K562 (cell line): ENCODE measurements at regions not wholly inside any gene's neighbourhood (a gene's known extent, or its start where the extent isn't known, plus 50 kb on each side); places are given as distances from the start of the nearest gene placed in this dataset.

Experiments used
- ATAC-seq: fragments of 200-7000 bp; cut with Tn5 transposase; 3 replicates; pipeline ENCODE4 v1.9.1; 2020; ENCODE audit warnings: moderate library complexity
- BruUV-seq: library from RNA; stranded (reverse); fragments of 400-500 nt; replicated peaks from 2 replicates; lab custom pipeline; 2021; lab: Mats Ljungman, UMichigan
- CTCF ChIA-PET: fragments of 300-600 bp; formaldehyde crosslinking; extraction: SDS; loops from one replicate; lab custom pipeline; 2021; ENCODE audit warnings: low intra/inter-chr PET ratio; lab: Yijun Ruan, JAX
- POLR2A ChIA-PET: fragments of 300-600, 350-650 bp; sonication (Branson Sonifier 250); formaldehyde crosslinking; extraction: SDS; loops from one replicate; lab custom pipeline; 2021; ENCODE audit warnings: antibody characterized with exemption, inconsistent platforms; lab: Yijun Ruan, JAX
- DNase-seq, 4 experiments: peaks; one replicate each; pipeline versions ENCODE4 v3.0.0 to v3.0.0-alpha.2; 2011 to 2018; ENCODE audit warnings: low spot score in 3 of 4, mixed read lengths in 3 of 4; ENCODE audit errors: extremely low read depth in 1 of 4
- FAIRE-seq: peaks from 2 replicates; lab custom pipeline; 2011; peaks lifted over from hg19 to GRCh38; lab: Jason Lieb, UNC
- H2AFZ ChIP-seq: 2 replicates; pipeline ENCODE4 v1.6.0; 2011; ENCODE audit warnings: low read depth, low read length, control low read depth, inconsistent platforms
- H3K27ac ChIP-seq: fragments of 200-600 bp; 3 replicates; pipeline ENCODE4 v1.8.0; 2011; ENCODE audit warnings: low read depth, mild to moderate bottlenecking, control low read depth, inconsistent platforms, low read length, moderate library complexity, mixed read lengths; ENCODE audit errors: extremely low read depth
- H3K27me3 ChIP-seq, 2 experiments: fragments of 300-600 bp in 1 of 2; 2 replicates in 1 of 2; 3 replicates in 1 of 2; pipeline versions ENCODE4 v1.6.0 to v1.8.0; 2011; ENCODE audit warnings: inconsistent platforms in 2 of 2, low read length in 2 of 2, mild to moderate bottlenecking in 1 of 2, mixed read lengths in 1 of 2, moderate library complexity in 1 of 2; ENCODE audit not compliant: control insufficient read depth in 2 of 2, insufficient read depth in 2 of 2
- H3K36me3 ChIP-seq: fragments of 300-600 bp; 3 replicates; pipeline ENCODE4 v1.8.0; 2011; ENCODE audit warnings: mild to moderate bottlenecking, low read length, inconsistent platforms; ENCODE audit not compliant: control insufficient read depth, insufficient read depth
- H3K4me1 ChIP-seq, 2 experiments: fragments of 200-600 bp in 1 of 2; replicated peaks in 1 of 2; 2 replicates in 1 of 2; 3 replicates in 1 of 2; pipeline versions ENCODE4 v1.5.1 to v1.8.0; 2011; ENCODE audit warnings: inconsistent platforms in 2 of 2, low read length in 2 of 2, mild to moderate bottlenecking in 1 of 2, mixed read lengths in 1 of 2, moderate library complexity in 1 of 2; ENCODE audit not compliant: control insufficient read depth in 2 of 2, insufficient read depth in 2 of 2
- H3K4me2 ChIP-seq: 2 replicates; pipeline ENCODE4 v1.6.1; 2011; ENCODE audit warnings: low read length, control low read depth, inconsistent platforms, mixed read lengths; ENCODE audit not compliant: insufficient read depth
- H3K4me3 ChIP-seq: fragments of 200-600 bp; sonication (generic), shearing (Covaris generic); 2 replicates; pipeline ENCODE4 v1.5.1; 2016; ENCODE audit warnings: control low read depth, inconsistent platforms
- H3K79me2 ChIP-seq: fragments of 200-600 bp; 3 replicates; pipeline ENCODE4 v1.8.0; 2011; ENCODE audit warnings: low read length, inconsistent platforms; ENCODE audit not compliant: control insufficient read depth, insufficient read depth
- H3K9ac ChIP-seq, 2 experiments: 2 replicates each; pipeline versions ENCODE4 v1.6.0 to v1.6.1; 2011; ENCODE audit warnings: low read depth in 2 of 2, low read length in 2 of 2, control low read depth in 1 of 2, inconsistent platforms in 1 of 2, mild to moderate bottlenecking in 1 of 2, mixed read lengths in 1 of 2; ENCODE audit not compliant: insufficient read depth in 1 of 2
- H3K9me1 ChIP-seq: one replicate; pipeline ENCODE4 v1.6.0; 2011; ENCODE audit warnings: inconsistent platforms, mild to moderate bottlenecking, low read length, moderate library complexity; ENCODE audit not compliant: control insufficient read depth, insufficient read depth
- H3K9me3 ChIP-seq: replicated peaks from 2 replicates; pipeline ENCODE4 v1.5.1; 2011; ENCODE audit warnings: low read depth, low read length, inconsistent platforms; ENCODE audit not compliant: control insufficient read depth, insufficient read depth
- H4K20me1 ChIP-seq: replicated peaks from 2 replicates; pipeline ENCODE4 v1.6.1; 2011; ENCODE audit warnings: low read length, inconsistent platforms, mixed read lengths; ENCODE audit not compliant: control insufficient read depth, insufficient read depth
- ADNP ChIP-seq: fragments of 200-800 bp; sonication (Bioruptor generic); IDR thresholded peaks from 2 replicates; pipeline ENCODE4 v1.6.1; 2016; ENCODE audit warnings: missing genetic modification characterization, missing compliant biosample characterization
- BRF2 ChIP-seq: IDR thresholded peaks from 3 replicates; pipeline ENCODE4 v1.6.1; 2011; ENCODE audit warnings: borderline replicate concordance, mild to moderate bottlenecking; ENCODE audit not compliant: insufficient read length, insufficient read depth
- CEBPZ ChIP-seq: fragments of 150-350 bp; IDR thresholded peaks from 2 replicates; pipeline ENCODE4 v1.6.1; 2014; ENCODE audit warnings: low read depth, mild to moderate bottlenecking, low read length, borderline replicate concordance
- EGR1 ChIP-seq: fragments of 450-650 bp; conservative IDR thresholded peaks from 2 replicates; pipeline ENCODE4 v1.6.1; 2017; ENCODE audit warnings: mild to moderate bottlenecking
- IRF2 ChIP-seq: sonication (generic); formaldehyde crosslinking; IDR thresholded peaks from 2 replicates; pipeline ENCODE4 v1.8.1; 2022; ENCODE audit warnings: mild to moderate bottlenecking, missing genetic modification reagents
- MTA3 ChIP-seq: fragments of 450-650 bp; formaldehyde crosslinking; IDR thresholded peaks from 2 replicates; pipeline ENCODE4 v1.6.1; 2017; ENCODE audit warnings: mild to moderate bottlenecking, borderline replicate concordance
- SMAD4 ChIP-seq: fragments of 250-450 bp; sonication (Bioruptor Pico); conservative IDR thresholded peaks from 2 replicates; pipeline ENCODE4 v1.8.0; 2021; ENCODE audit warnings: inconsistent platforms, mild to moderate bottlenecking, moderate library complexity
- TEAD2 ChIP-seq: fragments of 450-650 bp; IDR thresholded peaks from 2 replicates; pipeline ENCODE4 v1.6.1; 2016; ENCODE audit warnings: missing genetic modification characterization, control low read depth, missing compliant biosample characterization
- ZNF384 ChIP-seq: IDR thresholded peaks from 2 replicates; pipeline ENCODE4 v1.6.1; 2012; ENCODE audit warnings: low read depth, low read length, improper control_type of control experiment
- WGBS: fragments of 100-300 bp; shearing (Covaris generic); methylation state at CpG from one replicate; pipeline ENCODE4 v1.1.6; 2016; ENCODE audit warnings: low coverage, mixed read lengths; ENCODE audit not compliant: insufficient coverage; ENCODE audit errors: missing lambda C conversion rate; 5-methylcytosine and 5-hydroxymethylcytosine counted together
- in situ Hi-C: fragments of 300-500 bp; cut with MboI; formaldehyde crosslinking; loops from 4 replicates; pipeline ENCODE4 v1.15.0; 2018; ENCODE audit warnings: inconsistent platforms, mixed read lengths
- intact Hi-C: fragments of 100-400 bp; cut with micrococcal nuclease; formaldehyde crosslinking; loops from 2 replicates; pipeline ENCODE4 v1.14.2; 2022

GRCh38 chr4:187389420-187389819 is 606.2 kb upstream of the ZFP42 start:
- FAIRE-seq, result no peak
- 2% methylated on average over 4 of the region's 4 CpGs for WGBS
- H4K20me1 ChIP-seq, result no peaks in the 10 kb centered on the region
- intact Hi-C loops, result no loop called here
- ChIA-PET CTCF (no interaction called here), POLR2A (no interaction called here)
- no peak for TF ChIP-seq EGR1
- no peak for TF ChIP-seq SMAD4 (CRISPR knock-in tag)
- no peak for TF ChIP-seq IRF2 (CRISPR knock-in tag)
- TF ChIP-seq, all 486 proteins: peak for 0
- in situ Hi-C loops, result no loop called here
- no peak overlapping the region for H2AFZ ChIP-seq
- ATAC-seq (no peak), DNase-seq (no peak)
- no peaks in the 10 kb centered on the region for H3K9me1 ChIP-seq
- no peaks in the 10 kb centered on the region for H3K79me2 ChIP-seq
- H3K36me3 ChIP-seq, result no peaks in the 10 kb centered on the region
- no peak overlapping the region for H3K4me3 ChIP-seq
- H3K27me3 ChIP-seq, result no peaks in the 10 kb centered on the region
- no TSS peak for BruUV-seq
- H3K9ac ChIP-seq, result no peak overlapping the region
- no peak overlapping the region for H3K27ac ChIP-seq
- H3K4me1 ChIP-seq, result no peaks in the 10 kb centered on the region
- H3K4me2 ChIP-seq, result no peak overlapping the region
- H3K9me3 ChIP-seq, result no peaks in the 10 kb centered on the region

- Histone ChIP-seq H2AFZ (no peak overlapping the region), H3K9ac (no peak overlapping the region), H3K4me1 (no peaks in the 10 kb centered on the region), H3K4me2 (no peak overlapping the region), H4K20me1 (no peaks in the 10 kb centered on the region), H3K79me2 (no peaks in the 10 kb centered on the region), H3K27ac (no peak overlapping the region), H3K36me3 (no peaks in the 10 kb centered on the region), H3K9me3 (no peaks in the 10 kb centered on the region), H3K27me3 (no peaks in the 10 kb centered on the region), H3K4me3 (no peak overlapping the region), H3K9me1 (no peaks in the 10 kb centered on the region)
- WGBS, result 0% methylated on average over 1 of the region's 1 CpG
- ChIA-PET CTCF (no interaction called here), POLR2A (no interaction called here)
- BruUV-seq, result no TSS peak
- intact Hi-C loops (no loop called here), in situ Hi-C loops (no loop called here)
- DNase-seq (no peak), ATAC-seq (no peak), FAIRE-seq (no peak)
- TF ChIP-seq ZNF384 (no peak), CEBPZ (no peak), BRF2 (no peak), MTA3 (no peak), TEAD2 (tag) (no peak), ADNP (tag) (no peak)
These were observed 604.9 kb upstream of the ZFP42 start for GRCh38 chr4:187390646-187391045.
